ENCODE measurements at regions not wholly inside any gene's neighbourhood (a gene's known extent, or its start where the extent isn't known, plus 50 kb on each side); places are given as distances from the start of the nearest gene placed in this dataset.
"Not testable (repeated sequence)": the region's sequence is repeated elsewhere in the genome, so short reads cannot be mapped to it uniquely, and the experiment has no call there.

DNA sequence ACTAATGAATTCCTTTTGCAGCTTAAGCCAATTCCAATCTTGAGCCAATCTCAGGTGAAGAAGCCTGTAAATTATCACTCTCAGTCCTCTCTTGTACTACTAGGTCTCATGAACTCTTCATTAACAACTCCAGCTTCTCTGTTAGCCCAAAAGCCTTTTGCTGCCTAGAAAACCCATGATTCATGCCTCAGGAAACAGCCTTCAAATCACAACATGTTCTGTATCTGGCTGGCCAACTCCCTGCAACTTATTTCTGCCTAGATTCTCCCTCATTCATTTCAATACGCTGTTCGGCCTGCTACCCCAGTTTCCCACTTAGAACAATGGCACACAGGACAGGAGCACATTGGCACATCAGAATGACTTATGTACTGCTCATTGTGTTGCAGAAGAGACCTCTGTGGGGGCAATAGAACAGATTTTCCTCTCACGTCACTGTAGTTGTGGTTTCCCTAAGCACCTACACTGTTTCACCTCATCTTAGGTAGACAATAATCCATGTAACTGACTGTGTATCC lies 395.4 kb downstream of the OR4F29 start:
- H3K27me3 ChIP-seq (ENCODE audit: control insufficient read depth, insufficient read depth, low read length); BruUV-seq (replicated peaks); H3K27ac ChIP-seq (ENCODE audit: low read length); H3K4me3 ChIP-seq (ENCODE audit: low read depth in 2 of 2, low read length in 2 of 2); H3K9me3 ChIP-seq (ENCODE audit: control insufficient read depth, insufficient read depth, low read depth, low read length); CTCF ChIA-PET; in situ Hi-C loops (cut with HindIII; ENCODE audit: low pct_unique_long_range_greater_than_20kb, low sequenced_read_pairs); POLR2A ChIA-PET; intact Hi-C loops (cut with micrococcal nuclease; ENCODE audit: unreplicated experiment); DNase-seq (ENCODE audit: low read depth, low spot score); ATAC-seq; H3K4me1 ChIP-seq (ENCODE audit: control insufficient read depth, insufficient read depth, low read length); H3K36me3 ChIP-seq (ENCODE audit: control insufficient read depth, insufficient read depth, low read length): not testable (repeated sequence)

DNA sequence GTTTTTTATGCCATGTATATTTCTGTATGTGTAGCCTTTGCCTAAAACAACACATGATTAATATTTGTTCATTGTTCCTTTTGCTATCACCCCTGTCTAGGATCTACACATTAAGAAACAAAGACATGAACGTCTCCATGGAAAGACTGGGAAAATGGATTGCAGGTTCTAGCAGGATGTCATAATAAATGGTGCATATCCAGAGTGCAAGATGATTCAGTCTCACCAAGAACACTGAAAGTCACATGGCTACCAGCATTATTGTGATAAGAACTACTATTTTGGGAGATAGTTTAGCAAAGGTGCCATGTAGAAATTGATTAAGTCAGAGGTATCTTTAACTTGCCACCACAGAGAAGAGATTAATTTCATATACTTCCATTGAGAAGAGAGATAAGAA lies 398.3 kb downstream of the OR4F29 start:
- H3K36me3 ChIP-seq (ENCODE audit: control insufficient read depth, insufficient read depth, low read length); DNase-seq (ENCODE audit: low read depth, low spot score); ATAC-seq; H3K4me3 ChIP-seq (ENCODE audit: low read depth in 2 of 2, low read length in 2 of 2); H3K27me3 ChIP-seq (ENCODE audit: control insufficient read depth, insufficient read depth, low read length); intact Hi-C loops (cut with micrococcal nuclease; ENCODE audit: unreplicated experiment); H3K27ac ChIP-seq (ENCODE audit: low read length); H3K4me1 ChIP-seq (ENCODE audit: control insufficient read depth, insufficient read depth, low read length); in situ Hi-C loops (cut with HindIII; ENCODE audit: low pct_unique_long_range_greater_than_20kb, low sequenced_read_pairs); CTCF ChIA-PET; H3K9me3 ChIP-seq (ENCODE audit: control insufficient read depth, insufficient read depth, low read depth, low read length); BruUV-seq (replicated peaks); POLR2A ChIA-PET: not testable (repeated sequence)

- DNase-seq (ENCODE audit: low read depth, low spot score); H3K9me3 ChIP-seq (ENCODE audit: control insufficient read depth, insufficient read depth, low read depth, low read length); H3K36me3 ChIP-seq (ENCODE audit: control insufficient read depth, insufficient read depth, low read length); H3K4me1 ChIP-seq (ENCODE audit: control insufficient read depth, insufficient read depth, low read length); BruUV-seq (replicated peaks); in situ Hi-C loops (cut with HindIII; ENCODE audit: low pct_unique_long_range_greater_than_20kb, low sequenced_read_pairs); H3K27me3 ChIP-seq (ENCODE audit: control insufficient read depth, insufficient read depth, low read length); ATAC-seq; H3K4me3 ChIP-seq (ENCODE audit: low read depth in 2 of 2, low read length in 2 of 2); H3K27ac ChIP-seq (ENCODE audit: low read length); CTCF ChIA-PET; intact Hi-C loops (cut with micrococcal nuclease; ENCODE audit: unreplicated experiment); POLR2A ChIA-PET: not testable (repeated sequence)
Measured at GRCh38 chr1:41965-42466, 409.5 kb downstream of the OR4F29 start.

DNA sequence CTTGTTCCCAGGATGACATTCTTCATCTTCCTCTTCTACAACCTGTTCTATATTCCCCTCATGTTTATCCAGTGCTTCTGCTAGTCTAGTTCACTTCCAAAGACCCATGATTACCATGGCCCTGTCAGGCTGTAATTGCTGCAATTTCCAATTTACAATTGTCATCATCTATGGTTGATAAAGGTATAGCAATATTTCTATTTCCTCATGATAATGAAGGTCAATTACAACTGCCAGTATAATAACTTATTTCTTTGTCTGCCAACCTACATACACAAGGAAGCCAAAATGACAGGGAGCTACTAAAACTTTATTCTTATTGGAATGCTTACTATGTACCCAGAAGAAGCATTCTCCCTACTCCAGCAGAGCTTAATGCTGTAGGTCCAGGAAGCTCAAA lies 410.3 kb downstream of the OR4F29 start:
- DNase-seq (ENCODE audit: low read depth, low spot score); H3K9me3 ChIP-seq (ENCODE audit: control insufficient read depth, insufficient read depth, low read depth, low read length); in situ Hi-C loops (cut with HindIII; ENCODE audit: low pct_unique_long_range_greater_than_20kb, low sequenced_read_pairs); BruUV-seq (replicated peaks); H3K4me3 ChIP-seq (ENCODE audit: low read depth in 2 of 2, low read length in 2 of 2); H3K27ac ChIP-seq (ENCODE audit: low read length); intact Hi-C loops (cut with micrococcal nuclease; ENCODE audit: unreplicated experiment); ATAC-seq; CTCF ChIA-PET; POLR2A ChIA-PET; H3K4me1 ChIP-seq (ENCODE audit: control insufficient read depth, insufficient read depth, low read length); H3K27me3 ChIP-seq (ENCODE audit: control insufficient read depth, insufficient read depth, low read length); H3K36me3 ChIP-seq (ENCODE audit: control insufficient read depth, insufficient read depth, low read length): not testable (repeated sequence)

DNA sequence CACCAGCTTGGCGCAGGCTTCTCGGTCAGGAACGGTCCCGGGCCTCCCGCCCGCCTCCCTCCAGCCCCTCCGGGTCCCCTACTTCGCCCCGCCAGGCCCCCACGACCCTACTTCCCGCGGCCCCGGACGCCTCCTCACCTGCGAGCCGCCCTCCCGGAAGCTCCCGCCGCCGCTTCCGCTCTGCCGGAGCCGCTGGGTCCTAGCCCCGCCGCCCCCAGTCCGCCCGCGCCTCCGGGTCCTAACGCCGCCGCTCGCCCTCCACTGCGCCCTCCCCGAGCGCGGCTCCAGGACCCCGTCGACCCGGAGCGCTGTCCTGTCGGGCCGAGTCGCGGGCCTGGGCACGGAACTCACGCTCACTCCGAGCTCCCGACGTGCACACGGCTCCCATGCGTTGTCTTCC lies 422.3 kb downstream of the OR4F29 start:
- CTCF ChIA-PET; intact Hi-C loops (cut with micrococcal nuclease; ENCODE audit: unreplicated experiment); in situ Hi-C loops (cut with HindIII; ENCODE audit: low pct_unique_long_range_greater_than_20kb, low sequenced_read_pairs): not testable (repeated sequence)

GRCh38 chr1:17298-17697 lies 434.2 kb downstream of the OR4F29 start:
- ATAC-seq; in situ Hi-C loops (cut with HindIII; ENCODE audit: low pct_unique_long_range_greater_than_20kb, low sequenced_read_pairs); DNase-seq (ENCODE audit: low read depth, low spot score); H3K4me1 ChIP-seq (ENCODE audit: control insufficient read depth, insufficient read depth, low read length); H3K9me3 ChIP-seq (ENCODE audit: control insufficient read depth, insufficient read depth, low read depth, low read length); BruUV-seq (replicated peaks); CTCF ChIA-PET; H3K27me3 ChIP-seq (ENCODE audit: control insufficient read depth, insufficient read depth, low read length); H3K36me3 ChIP-seq (ENCODE audit: control insufficient read depth, insufficient read depth, low read length); POLR2A ChIA-PET; H3K4me3 ChIP-seq (ENCODE audit: low read depth in 2 of 2, low read length in 2 of 2); intact Hi-C loops (cut with micrococcal nuclease; ENCODE audit: unreplicated experiment); H3K27ac ChIP-seq (ENCODE audit: low read length): not testable (repeated sequence)

More for the DNA sequence above, 422.3 kb downstream of the OR4F29 start:
- H3K27me3 ChIP-seq (ENCODE audit: control insufficient read depth, insufficient read depth, low read length); POLR2A ChIA-PET; BruUV-seq (replicated peaks); ATAC-seq; H3K4me1 ChIP-seq (ENCODE audit: control insufficient read depth, insufficient read depth, low read length); H3K9me3 ChIP-seq (ENCODE audit: control insufficient read depth, insufficient read depth, low read depth, low read length); H3K4me3 ChIP-seq (ENCODE audit: low read depth in 2 of 2, low read length in 2 of 2); DNase-seq (ENCODE audit: low read depth, low spot score); H3K36me3 ChIP-seq (ENCODE audit: control insufficient read depth, insufficient read depth, low read length); H3K27ac ChIP-seq (ENCODE audit: low read length): not testable (repeated sequence)

- CTCF ChIA-PET; H3K36me3 ChIP-seq (ENCODE audit: control insufficient read depth, insufficient read depth, low read length); DNase-seq (ENCODE audit: low read depth, low spot score); H3K27me3 ChIP-seq (ENCODE audit: control insufficient read depth, insufficient read depth, low read length); H3K9me3 ChIP-seq (ENCODE audit: control insufficient read depth, insufficient read depth, low read depth, low read length); in situ Hi-C loops (cut with HindIII; ENCODE audit: low pct_unique_long_range_greater_than_20kb, low sequenced_read_pairs); ATAC-seq; H3K4me1 ChIP-seq (ENCODE audit: control insufficient read depth, insufficient read depth, low read length); H3K4me3 ChIP-seq (ENCODE audit: low read depth in 2 of 2, low read length in 2 of 2); POLR2A ChIA-PET; BruUV-seq (replicated peaks); H3K27ac ChIP-seq (ENCODE audit: low read length); intact Hi-C loops (cut with micrococcal nuclease; ENCODE audit: unreplicated experiment): not testable (repeated sequence)
Measured at GRCh38 chr1:16025-16424, 435.5 kb downstream of the OR4F29 start.

All from Panc1 (cell line).